ENCODE measurements at regions not wholly inside any gene's neighbourhood (a gene's known extent, or its start where the extent isn't known, plus 50 kb on each side); places are given as distances from the start of the nearest gene placed in this dataset.

DNA sequence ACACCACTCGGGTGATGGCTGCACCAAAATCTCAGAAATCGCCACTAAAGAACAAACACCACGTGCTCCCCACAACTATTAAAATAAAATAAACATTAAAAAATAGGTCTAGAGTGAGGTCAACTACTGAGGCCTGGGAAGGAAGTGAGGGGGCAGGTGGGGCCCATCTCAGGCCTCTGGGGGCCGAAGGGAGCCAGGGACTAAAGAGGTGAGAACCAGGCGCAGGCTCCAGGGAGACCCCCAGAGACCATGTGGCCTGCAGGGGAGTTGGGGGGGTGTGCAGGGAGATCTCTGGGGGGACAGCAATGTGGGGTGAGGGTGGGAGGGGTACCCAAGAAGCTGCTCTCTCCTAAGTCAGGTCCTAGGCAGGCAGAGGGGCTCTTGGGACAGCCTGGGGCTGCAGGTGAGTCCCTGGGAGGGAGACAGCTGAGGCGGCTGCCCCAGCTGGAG lies 111.3 kb upstream of the SMURF2 start:
- TF ChIP-seq, protein P1, sequence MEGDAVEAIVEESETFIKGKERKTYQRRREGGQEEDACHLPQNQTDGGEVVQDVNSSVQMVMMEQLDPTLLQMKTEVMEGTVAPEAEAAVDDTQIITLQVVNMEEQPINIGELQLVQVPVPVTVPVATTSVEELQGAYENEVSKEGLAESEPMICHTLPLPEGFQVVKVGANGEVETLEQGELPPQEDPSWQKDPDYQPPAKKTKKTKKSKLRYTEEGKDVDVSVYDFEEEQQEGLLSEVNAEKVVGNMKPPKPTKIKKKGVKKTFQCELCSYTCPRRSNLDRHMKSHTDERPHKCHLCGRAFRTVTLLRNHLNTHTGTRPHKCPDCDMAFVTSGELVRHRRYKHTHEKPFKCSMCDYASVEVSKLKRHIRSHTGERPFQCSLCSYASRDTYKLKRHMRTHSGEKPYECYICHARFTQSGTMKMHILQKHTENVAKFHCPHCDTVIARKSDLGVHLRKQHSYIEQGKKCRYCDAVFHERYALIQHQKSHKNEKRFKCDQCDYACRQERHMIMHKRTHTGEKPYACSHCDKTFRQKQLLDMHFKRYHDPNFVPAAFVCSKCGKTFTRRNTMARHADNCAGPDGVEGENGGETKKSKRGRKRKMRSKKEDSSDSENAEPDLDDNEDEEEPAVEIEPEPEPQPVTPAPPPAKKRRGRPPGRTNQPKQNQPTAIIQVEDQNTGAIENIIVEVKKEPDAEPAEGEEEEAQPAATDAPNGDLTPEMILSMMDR (IDR thresholded peaks at IDR 0.05) = no peak
- TF ChIP-seq EP300 (IDR thresholded peaks at IDR 0.05) = no peak
